K562 (cell line): ENCODE measurements at regions not wholly inside any gene's neighbourhood (a gene's known extent, or its start where the extent isn't known, plus 50 kb on each side); places are given as distances from the start of the nearest gene placed in this dataset.
A peak's percentile ranks its signal among the peaks of the same experiment; 100 is the strongest.

Experiments used
- HDAC1 ChIP-seq, 2 experiments: fragments of 450-650 bp; IDR thresholded peaks; 2 replicates each; pipeline ENCODE4 v1.6.1; 2016 to 2017; ENCODE audit warnings: inconsistent platforms in 1 of 2, mild to moderate bottlenecking in 1 of 2, moderate library complexity in 1 of 2
- HSF4 ChIP-seq: fragments of 250-450 bp; sonication (Bioruptor Pico); IDR thresholded peaks from 2 replicates; pipeline ENCODE4 v2.1.2; 2022; ENCODE audit warnings: mild to moderate bottlenecking, moderate library complexity, borderline replicate concordance
- NR2C2 ChIP-seq, 2 experiments: fragments of 200-800 bp in 1 of 2; sonication (Bioruptor generic) in 1 of 2; sonication (generic) in 1 of 2; formaldehyde crosslinking in 1 of 2; IDR thresholded peaks; 2 replicates each; pipeline versions ENCODE4 v1.6.1 to v1.8.0; 2016 to 2022; ENCODE audit warnings: mild to moderate bottlenecking in 1 of 2, missing compliant biosample characterization in 1 of 2, missing genetic modification characterization in 1 of 2, missing genetic modification reagents in 1 of 2
- PHTF2 ChIP-seq: fragments of 250-450 bp; sonication (Bioruptor Pico); IDR thresholded peaks from 2 replicates; pipeline ENCODE4 v1.5.0; 2021; ENCODE audit warnings: mild to moderate bottlenecking
- TRIM24 ChIP-seq, 2 experiments: fragments of 450-650 bp; IDR thresholded peaks; 2 replicates each; pipeline ENCODE4 v1.6.1; 2016
- ZBTB17 ChIP-seq: fragments of 450-650 bp; formaldehyde crosslinking; IDR thresholded peaks from 2 replicates; pipeline ENCODE4 v1.4.0; 2020; ENCODE audit warnings: mild to moderate bottlenecking
- TF ChIP-seq, protein P1 (sequence below): fragments of 450-650 bp; IDR thresholded peaks from 2 replicates; pipeline ENCODE4 v1.6.1; 2016; ENCODE audit warnings: mild to moderate bottlenecking, moderate library complexity
- TF ChIP-seq, protein P2 (sequence below), 2 experiments: fragments of 450-650 bp in 1 of 2; sonication (generic) in 1 of 2; formaldehyde crosslinking in 1 of 2; IDR thresholded peaks in 1 of 2; conservative IDR thresholded peaks in 1 of 2; 2 replicates each; pipeline versions ENCODE4 v1.6.1 to v1.8.1; 2016 to 2023; ENCODE audit warnings: mild to moderate bottlenecking in 2 of 2, moderate library complexity in 2 of 2, inconsistent platforms in 1 of 2, missing genetic modification reagents in 1 of 2

DNA sequence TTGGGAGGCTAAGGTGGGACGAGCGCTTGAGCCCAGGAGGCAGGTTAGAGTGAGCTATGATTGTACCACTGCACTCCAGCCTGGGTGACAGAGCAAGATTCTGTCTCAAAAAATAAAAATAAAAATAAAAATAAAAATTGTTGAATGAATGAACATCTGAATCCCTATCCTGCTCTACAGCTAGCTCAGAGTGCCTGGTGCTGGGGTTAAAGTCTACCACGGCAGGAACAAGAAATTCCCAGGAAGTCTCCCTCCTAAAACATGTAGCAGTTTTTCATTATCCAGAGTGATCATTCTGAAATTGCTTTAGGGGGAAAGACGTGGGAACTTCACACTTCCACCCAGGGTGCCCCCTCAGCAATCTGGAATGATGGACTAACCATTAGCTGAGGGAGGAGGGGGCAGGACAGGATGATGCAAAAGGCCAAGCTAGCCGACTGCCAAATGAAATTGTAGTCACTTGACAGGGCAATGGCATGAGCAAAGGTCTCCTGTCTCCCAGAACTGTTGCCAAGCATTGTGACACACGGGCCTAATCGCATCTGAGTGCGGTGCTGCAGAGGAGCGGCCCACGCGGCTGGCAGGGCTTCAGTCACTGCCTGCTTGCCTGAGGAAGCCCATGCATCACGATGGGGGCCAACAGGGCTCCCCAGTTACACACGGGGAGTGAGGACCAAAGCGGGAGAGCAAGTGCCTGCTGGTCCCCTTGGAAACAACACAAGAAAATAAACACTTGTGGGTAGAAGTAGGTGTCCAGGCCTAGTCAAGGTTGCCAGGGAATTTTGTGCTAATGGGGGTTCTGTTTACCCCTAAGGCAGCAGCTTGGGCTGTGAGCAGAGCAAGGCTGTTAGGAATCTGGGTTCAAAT is 85.7 kb downstream of the NENF start (continued):
- TF ChIP-seq, protein P1, sequence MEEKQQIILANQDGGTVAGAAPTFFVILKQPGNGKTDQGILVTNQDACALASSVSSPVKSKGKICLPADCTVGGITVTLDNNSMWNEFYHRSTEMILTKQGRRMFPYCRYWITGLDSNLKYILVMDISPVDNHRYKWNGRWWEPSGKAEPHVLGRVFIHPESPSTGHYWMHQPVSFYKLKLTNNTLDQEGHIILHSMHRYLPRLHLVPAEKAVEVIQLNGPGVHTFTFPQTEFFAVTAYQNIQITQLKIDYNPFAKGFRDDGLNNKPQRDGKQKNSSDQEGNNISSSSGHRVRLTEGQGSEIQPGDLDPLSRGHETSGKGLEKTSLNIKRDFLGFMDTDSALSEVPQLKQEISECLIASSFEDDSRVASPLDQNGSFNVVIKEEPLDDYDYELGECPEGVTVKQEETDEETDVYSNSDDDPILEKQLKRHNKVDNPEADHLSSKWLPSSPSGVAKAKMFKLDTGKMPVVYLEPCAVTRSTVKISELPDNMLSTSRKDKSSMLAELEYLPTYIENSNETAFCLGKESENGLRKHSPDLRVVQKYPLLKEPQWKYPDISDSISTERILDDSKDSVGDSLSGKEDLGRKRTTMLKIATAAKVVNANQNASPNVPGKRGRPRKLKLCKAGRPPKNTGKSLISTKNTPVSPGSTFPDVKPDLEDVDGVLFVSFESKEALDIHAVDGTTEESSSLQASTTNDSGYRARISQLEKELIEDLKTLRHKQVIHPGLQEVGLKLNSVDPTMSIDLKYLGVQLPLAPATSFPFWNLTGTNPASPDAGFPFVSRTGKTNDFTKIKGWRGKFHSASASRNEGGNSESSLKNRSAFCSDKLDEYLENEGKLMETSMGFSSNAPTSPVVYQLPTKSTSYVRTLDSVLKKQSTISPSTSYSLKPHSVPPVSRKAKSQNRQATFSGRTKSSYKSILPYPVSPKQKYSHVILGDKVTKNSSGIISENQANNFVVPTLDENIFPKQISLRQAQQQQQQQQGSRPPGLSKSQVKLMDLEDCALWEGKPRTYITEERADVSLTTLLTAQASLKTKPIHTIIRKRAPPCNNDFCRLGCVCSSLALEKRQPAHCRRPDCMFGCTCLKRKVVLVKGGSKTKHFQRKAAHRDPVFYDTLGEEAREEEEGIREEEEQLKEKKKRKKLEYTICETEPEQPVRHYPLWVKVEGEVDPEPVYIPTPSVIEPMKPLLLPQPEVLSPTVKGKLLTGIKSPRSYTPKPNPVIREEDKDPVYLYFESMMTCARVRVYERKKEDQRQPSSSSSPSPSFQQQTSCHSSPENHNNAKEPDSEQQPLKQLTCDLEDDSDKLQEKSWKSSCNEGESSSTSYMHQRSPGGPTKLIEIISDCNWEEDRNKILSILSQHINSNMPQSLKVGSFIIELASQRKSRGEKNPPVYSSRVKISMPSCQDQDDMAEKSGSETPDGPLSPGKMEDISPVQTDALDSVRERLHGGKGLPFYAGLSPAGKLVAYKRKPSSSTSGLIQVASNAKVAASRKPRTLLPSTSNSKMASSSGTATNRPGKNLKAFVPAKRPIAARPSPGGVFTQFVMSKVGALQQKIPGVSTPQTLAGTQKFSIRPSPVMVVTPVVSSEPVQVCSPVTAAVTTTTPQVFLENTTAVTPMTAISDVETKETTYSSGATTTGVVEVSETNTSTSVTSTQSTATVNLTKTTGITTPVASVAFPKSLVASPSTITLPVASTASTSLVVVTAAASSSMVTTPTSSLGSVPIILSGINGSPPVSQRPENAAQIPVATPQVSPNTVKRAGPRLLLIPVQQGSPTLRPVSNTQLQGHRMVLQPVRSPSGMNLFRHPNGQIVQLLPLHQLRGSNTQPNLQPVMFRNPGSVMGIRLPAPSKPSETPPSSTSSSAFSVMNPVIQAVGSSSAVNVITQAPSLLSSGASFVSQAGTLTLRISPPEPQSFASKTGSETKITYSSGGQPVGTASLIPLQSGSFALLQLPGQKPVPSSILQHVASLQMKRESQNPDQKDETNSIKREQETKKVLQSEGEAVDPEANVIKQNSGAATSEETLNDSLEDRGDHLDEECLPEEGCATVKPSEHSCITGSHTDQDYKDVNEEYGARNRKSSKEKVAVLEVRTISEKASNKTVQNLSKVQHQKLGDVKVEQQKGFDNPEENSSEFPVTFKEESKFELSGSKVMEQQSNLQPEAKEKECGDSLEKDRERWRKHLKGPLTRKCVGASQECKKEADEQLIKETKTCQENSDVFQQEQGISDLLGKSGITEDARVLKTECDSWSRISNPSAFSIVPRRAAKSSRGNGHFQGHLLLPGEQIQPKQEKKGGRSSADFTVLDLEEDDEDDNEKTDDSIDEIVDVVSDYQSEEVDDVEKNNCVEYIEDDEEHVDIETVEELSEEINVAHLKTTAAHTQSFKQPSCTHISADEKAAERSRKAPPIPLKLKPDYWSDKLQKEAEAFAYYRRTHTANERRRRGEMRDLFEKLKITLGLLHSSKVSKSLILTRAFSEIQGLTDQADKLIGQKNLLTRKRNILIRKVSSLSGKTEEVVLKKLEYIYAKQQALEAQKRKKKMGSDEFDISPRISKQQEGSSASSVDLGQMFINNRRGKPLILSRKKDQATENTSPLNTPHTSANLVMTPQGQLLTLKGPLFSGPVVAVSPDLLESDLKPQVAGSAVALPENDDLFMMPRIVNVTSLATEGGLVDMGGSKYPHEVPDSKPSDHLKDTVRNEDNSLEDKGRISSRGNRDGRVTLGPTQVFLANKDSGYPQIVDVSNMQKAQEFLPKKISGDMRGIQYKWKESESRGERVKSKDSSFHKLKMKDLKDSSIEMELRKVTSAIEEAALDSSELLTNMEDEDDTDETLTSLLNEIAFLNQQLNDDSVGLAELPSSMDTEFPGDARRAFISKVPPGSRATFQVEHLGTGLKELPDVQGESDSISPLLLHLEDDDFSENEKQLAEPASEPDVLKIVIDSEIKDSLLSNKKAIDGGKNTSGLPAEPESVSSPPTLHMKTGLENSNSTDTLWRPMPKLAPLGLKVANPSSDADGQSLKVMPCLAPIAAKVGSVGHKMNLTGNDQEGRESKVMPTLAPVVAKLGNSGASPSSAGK: no peak
- TF ChIP-seq HSF4 (CRISPR knock-in tag): no peak
- TF ChIP-seq, protein P2, sequence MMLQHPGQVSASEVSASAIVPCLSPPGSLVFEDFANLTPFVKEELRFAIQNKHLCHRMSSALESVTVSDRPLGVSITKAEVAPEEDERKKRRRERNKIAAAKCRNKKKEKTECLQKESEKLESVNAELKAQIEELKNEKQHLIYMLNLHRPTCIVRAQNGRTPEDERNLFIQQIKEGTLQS (IDR thresholded peaks at IDR 0.05): peak; percentile 49
- TF ChIP-seq, protein P2 (CRISPR knock-in tag; conservative IDR thresholded peaks at IDR 0.05): no peak
- TF ChIP-seq HDAC1 (IDR thresholded peaks at IDR 0.05): no peak
- no peak for TF ChIP-seq NR2C2 (CRISPR knock-in tag; IDR thresholded peaks at IDR 0.05)
- peak; percentile 50; the same call in 1 of the 2 replicates for TF ChIP-seq NR2C2 (tag; IDR thresholded peaks at IDR 0.05)
- TF ChIP-seq PHTF2 (CRISPR knock-in tag): no peak
- peak; percentile 87 for TF ChIP-seq ZBTB17
- no peak for TF ChIP-seq TRIM24 (IDR thresholded peaks at IDR 0.05)
